GM12878 (cell line): ENCODE measurements at regions not wholly inside any gene's neighbourhood (a gene's known extent, or its start where the extent isn't known, plus 50 kb on each side); places are given as distances from the start of the nearest gene placed in this dataset.

Experiments used
- ATAC-seq: fragments of 200-7000 bp; cut with Tn5 transposase; 3 replicates; pipeline ENCODE4 v1.9.1; 2020; ENCODE audit warnings: mild to moderate bottlenecking, moderate library complexity
- BruUV-seq: library from RNA; stranded (reverse); fragments of 400-500 nt; replicated peaks from 2 replicates; lab custom pipeline; 2021; lab: Mats Ljungman, UMichigan
- CTCF ChIA-PET: fragments of 300-600 bp; sonication (Branson Sonifier 250); formaldehyde crosslinking; extraction: SDS; loops from one replicate; lab custom pipeline; 2021; ENCODE audit warnings: inconsistent platforms; lab: Yijun Ruan, JAX
- POLR2A ChIA-PET: fragments of 350-600 bp; formaldehyde crosslinking; extraction: SDS; loops from one replicate; lab custom pipeline; 2021; ENCODE audit warnings: inconsistent platforms; lab: Charles Lee
- RAD21 ChIA-PET: fragments of 300-600 bp; sonication (Branson Sonifier 250); formaldehyde crosslinking; loops from one replicate; lab custom pipeline; 2023; ENCODE audit warnings: antibody characterized with exemption; ENCODE audit not compliant: unreplicated experiment; lab: Charles Lee
- SMC1A ChIA-PET: fragments of 300-600 bp; sonication (Branson Sonifier 250); formaldehyde crosslinking; loops from one replicate; lab custom pipeline; 2023; ENCODE audit not compliant: unreplicated experiment, uncharacterized antibody; lab: Charles Lee
- DNase-seq: peaks from one replicate; pipeline ENCODE4 v3.0.0-alpha.2; 2011; ENCODE audit warnings: low read depth, low spot score
- FAIRE-seq: peaks from 3 replicates; lab custom pipeline; 2011; peaks lifted over from hg19 to GRCh38; lab: Jason Lieb, UNC
- H2AFZ ChIP-seq: 2 replicates; pipeline ENCODE4 v1.6.0; 2011; ENCODE audit warnings: low read depth, low read length, control low read depth; ENCODE audit not compliant: control insufficient read depth
- H3K27ac ChIP-seq: 2 replicates; pipeline ENCODE4 v1.5.1; 2011; ENCODE audit warnings: control low read depth; ENCODE audit not compliant: control insufficient read depth, insufficient read depth
- H3K27me3 ChIP-seq, 2 experiments: replicated peaks in 1 of 2; 2 replicates each; pipeline versions ENCODE4 v1.6.0 to v1.6.1; 2011; ENCODE audit warnings: low read length in 1 of 2; ENCODE audit not compliant: control insufficient read depth in 2 of 2, insufficient read depth in 2 of 2
- H3K36me3 ChIP-seq, 2 experiments: 2 replicates each; pipeline ENCODE4 v1.5.1; 2011; ENCODE audit warnings: low read length in 1 of 2; ENCODE audit not compliant: control insufficient read depth in 2 of 2, insufficient read depth in 2 of 2
- H3K4me1 ChIP-seq: 2 replicates; pipeline ENCODE4 v1.6.1; 2011; ENCODE audit warnings: mild to moderate bottlenecking, low read length, moderate library complexity, mixed read lengths; ENCODE audit not compliant: control insufficient read depth, insufficient read depth
- H3K4me2 ChIP-seq: 2 replicates; pipeline ENCODE4 v1.6.0; 2011; ENCODE audit warnings: control low read depth; ENCODE audit not compliant: control insufficient read depth, insufficient read depth
- H3K4me3 ChIP-seq: fragments of 200-600 bp; sonication (generic); 2 replicates; pipeline ENCODE4 v1.5.1; 2016
- H3K79me2 ChIP-seq: 2 replicates; pipeline ENCODE4 v1.6.0; 2011; ENCODE audit warnings: low read length; ENCODE audit not compliant: control insufficient read depth, insufficient read depth
- H3K9ac ChIP-seq: 2 replicates; pipeline ENCODE4 v1.8.0; 2011; ENCODE audit warnings: low read length, control low read depth, mixed read lengths; ENCODE audit not compliant: control insufficient read depth, insufficient read depth
- H3K9me3 ChIP-seq: replicated peaks from 3 replicates; pipeline ENCODE4 v1.5.1; 2011; ENCODE audit warnings: mild to moderate bottlenecking, low read length; ENCODE audit not compliant: control insufficient read depth, insufficient read depth
- H4K20me1 ChIP-seq: 2 replicates; pipeline ENCODE4 v1.6.0; 2011; ENCODE audit not compliant: control insufficient read depth, insufficient read depth
- ATF7 ChIP-seq: fragments of 450-650 bp; IDR thresholded peaks from 2 replicates; pipeline ENCODE4 v1.6.1; 2016; ENCODE audit warnings: low read depth, mild to moderate bottlenecking
- BHLHE40 ChIP-seq, 2 experiments: fragments of 450-650 bp in 1 of 2; IDR thresholded peaks; 2 replicates each; pipeline ENCODE4 v1.6.1; 2011 to 2017; ENCODE audit warnings: low read depth in 2 of 2, borderline replicate concordance in 1 of 2, improper control_type of control experiment in 1 of 2, low read length in 1 of 2, mild to moderate bottlenecking in 1 of 2
- FOS ChIP-seq: IDR thresholded peaks from 3 replicates; pipeline ENCODE4 v1.6.1; 2011; ENCODE audit warnings: borderline replicate concordance; ENCODE audit not compliant: insufficient read length; ENCODE audit errors: extremely low read depth
- GABPA ChIP-seq: IDR thresholded peaks from 2 replicates; pipeline ENCODE4 v1.6.1; 2014; ENCODE audit warnings: antibody characterized with exemption, low read depth, mild to moderate bottlenecking, inconsistent platforms
- KDM1A ChIP-seq: fragments of 200-600 bp; sonication (generic); IDR thresholded peaks from 2 replicates; pipeline ENCODE4 v1.6.1; 2016; ENCODE audit warnings: borderline replicate concordance
- MEF2A ChIP-seq: IDR thresholded peaks from 2 replicates; pipeline ENCODE4 v1.6.1; 2011; ENCODE audit warnings: low read depth, mild to moderate bottlenecking, low read length, moderate library complexity; ENCODE audit not compliant: insufficient read depth
- NFYA ChIP-seq: IDR thresholded peaks from 2 replicates; pipeline ENCODE4 v1.6.1; 2011; ENCODE audit warnings: low read depth, mild to moderate bottlenecking, low read length, improper control_type of control experiment, borderline replicate concordance
- PAX8 ChIP-seq: fragments of 450-650 bp; IDR thresholded peaks from 2 replicates; pipeline ENCODE4 v1.6.1; 2017; ENCODE audit warnings: mild to moderate bottlenecking, moderate library complexity
- PML ChIP-seq: IDR thresholded peaks from 2 replicates; pipeline ENCODE4 v1.6.1; 2012; ENCODE audit warnings: low read length, inconsistent platforms
- RAD51 ChIP-seq: fragments of 450-650 bp; IDR thresholded peaks from 2 replicates; pipeline ENCODE4 v1.6.1; 2016; ENCODE audit warnings: moderate library complexity, mild to moderate bottlenecking, inconsistent platforms
- RFX5 ChIP-seq: IDR thresholded peaks from 2 replicates; pipeline ENCODE4 v1.6.1; 2011; ENCODE audit warnings: low read depth, low read length, improper control_type of control experiment
- RUNX3 ChIP-seq: IDR thresholded peaks from 2 replicates; pipeline ENCODE4 v1.6.1; 2012; ENCODE audit warnings: low read length, inconsistent platforms
- SMARCA5 ChIP-seq: fragments of 450-650 bp; IDR thresholded peaks from 2 replicates; pipeline ENCODE4 v1.6.1; 2017; ENCODE audit warnings: mild to moderate bottlenecking
- TBL1XR1 ChIP-seq: IDR thresholded peaks from 2 replicates; pipeline ENCODE4 v1.6.1; 2012; ENCODE audit warnings: low read depth, low read length, improper control_type of control experiment
- ZBED1 ChIP-seq: IDR thresholded peaks from 2 replicates; pipeline ENCODE4 v1.6.1; 2016; ENCODE audit warnings: borderline replicate concordance
- WGBS: methylation state at CpG from one replicate; pipeline ENCODE4 v1.1.6; 2016; ENCODE audit warnings: low lambda C conversion rate; ENCODE audit not compliant: insufficient replicate concordance, insufficient coverage; ENCODE audit errors: missing lambda C conversion rate; 5-methylcytosine and 5-hydroxymethylcytosine counted together
- in situ Hi-C: fragments of 300-500 bp; cut with MboI; formaldehyde crosslinking; loops from 9 replicates; pipeline ENCODE4 v1.14.3; 2018; ENCODE audit warnings: mixed read lengths
- intact Hi-C: fragments of 100-400 bp; cut with micrococcal nuclease; formaldehyde crosslinking; loops from one replicate; pipeline ENCODE4 v1.14.2; 2022; ENCODE audit not compliant: unreplicated experiment
- TF ChIP-seq, protein P1 (sequence below): IDR thresholded peaks from 2 replicates; pipeline ENCODE4 v1.6.1; 2011; ENCODE audit warnings: borderline replicate concordance, low read depth, mild to moderate bottlenecking, moderate library complexity, mixed read lengths, low read length; ENCODE audit not compliant: insufficient read depth; ENCODE audit errors: extremely low read length
- TF ChIP-seq, protein P2 (sequence below): fragments of 450-650 bp; IDR thresholded peaks from 2 replicates; pipeline ENCODE4 v1.6.1; 2016; ENCODE audit warnings: mild to moderate bottlenecking, moderate library complexity, borderline replicate concordance

- no TSS peak for BruUV-seq
- Histone ChIP-seq H3K27ac (no peak overlapping the region), H3K4me3 (no peak overlapping the region), H2AFZ (no peak overlapping the region), H3K27me3 (no peaks in the 10 kb centered on the region), H3K9ac (no peak overlapping the region), H3K79me2 (no peaks in the 10 kb centered on the region), H3K4me1 (no peaks in the 10 kb centered on the region), H3K36me3 (no peaks in the 10 kb centered on the region), H4K20me1 (no peaks in the 10 kb centered on the region), H3K9me3 (no peaks in the 10 kb centered on the region), H3K4me2 (no peak overlapping the region)
- ATAC-seq (no peak), FAIRE-seq (no peak), DNase-seq (no peak)
- intact Hi-C loops (no loop called here), in situ Hi-C loops (no loop called here)
- TF ChIP-seq BHLHE40 (IDR thresholded peaks at IDR 0.05; ENCODE audit: borderline replicate concordance in 1 of 2, low read depth in 2 of 2, low read length in 1 of 2) (no peak), ATF7 (no peak), RAD51 (no peak), MEF2A (no peak), TBL1XR1 (no peak), RFX5 (no peak), KDM1A (no peak), PML (no peak), NFYA (no peak), RUNX3 (no peak), GABPA (no peak), SMARCA5 (no peak), ZBED1 (no peak), FOS (no peak), PAX8 (no peak)
- TF ChIP-seq, protein P1, sequence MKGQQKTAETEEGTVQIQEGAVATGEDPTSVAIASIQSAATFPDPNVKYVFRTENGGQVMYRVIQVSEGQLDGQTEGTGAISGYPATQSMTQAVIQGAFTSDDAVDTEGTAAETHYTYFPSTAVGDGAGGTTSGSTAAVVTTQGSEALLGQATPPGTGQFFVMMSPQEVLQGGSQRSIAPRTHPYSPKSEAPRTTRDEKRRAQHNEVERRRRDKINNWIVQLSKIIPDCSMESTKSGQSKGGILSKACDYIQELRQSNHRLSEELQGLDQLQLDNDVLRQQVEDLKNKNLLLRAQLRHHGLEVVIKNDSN, result no peak
- TF ChIP-seq, protein P2, sequence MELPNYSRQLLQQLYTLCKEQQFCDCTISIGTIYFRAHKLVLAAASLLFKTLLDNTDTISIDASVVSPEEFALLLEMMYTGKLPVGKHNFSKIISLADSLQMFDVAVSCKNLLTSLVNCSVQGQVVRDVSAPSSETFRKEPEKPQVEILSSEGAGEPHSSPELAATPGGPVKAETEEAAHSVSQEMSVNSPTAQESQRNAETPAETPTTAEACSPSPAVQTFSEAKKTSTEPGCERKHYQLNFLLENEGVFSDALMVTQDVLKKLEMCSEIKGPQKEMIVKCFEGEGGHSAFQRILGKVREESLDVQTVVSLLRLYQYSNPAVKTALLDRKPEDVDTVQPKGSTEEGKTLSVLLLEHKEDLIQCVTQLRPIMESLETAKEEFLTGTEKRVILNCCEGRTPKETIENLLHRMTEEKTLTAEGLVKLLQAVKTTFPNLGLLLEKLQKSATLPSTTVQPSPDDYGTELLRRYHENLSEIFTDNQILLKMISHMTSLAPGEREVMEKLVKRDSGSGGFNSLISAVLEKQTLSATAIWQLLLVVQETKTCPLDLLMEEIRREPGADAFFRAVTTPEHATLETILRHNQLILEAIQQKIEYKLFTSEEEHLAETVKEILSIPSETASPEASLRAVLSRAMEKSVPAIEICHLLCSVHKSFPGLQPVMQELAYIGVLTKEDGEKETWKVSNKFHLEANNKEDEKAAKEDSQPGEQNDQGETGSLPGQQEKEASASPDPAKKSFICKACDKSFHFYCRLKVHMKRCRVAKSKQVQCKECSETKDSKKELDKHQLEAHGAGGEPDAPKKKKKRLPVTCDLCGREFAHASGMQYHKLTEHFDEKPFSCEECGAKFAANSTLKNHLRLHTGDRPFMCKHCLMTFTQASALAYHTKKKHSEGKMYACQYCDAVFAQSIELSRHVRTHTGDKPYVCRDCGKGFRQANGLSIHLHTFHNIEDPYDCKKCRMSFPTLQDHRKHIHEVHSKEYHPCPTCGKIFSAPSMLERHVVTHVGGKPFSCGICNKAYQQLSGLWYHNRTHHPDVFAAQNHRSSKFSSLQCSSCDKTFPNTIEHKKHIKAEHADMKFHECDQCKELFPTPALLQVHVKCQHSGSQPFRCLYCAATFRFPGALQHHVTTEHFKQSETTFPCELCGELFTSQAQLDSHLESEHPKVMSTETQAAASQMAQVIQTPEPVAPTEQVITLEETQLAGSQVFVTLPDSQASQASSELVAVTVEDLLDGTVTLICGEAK, result no peak
- ChIA-PET POLR2A (no interaction called here), RAD21 (no interaction called here), SMC1A (no interaction called here), CTCF (interaction anchor here (0.6 to 1.3 kb wide), 2 partner anchors 15 to 149 kb away, joined by 3 to 7 read pairs; no protein-coding TSS in a partner anchor)
- 52% methylated on average over 13 of the region's 13 CpGs for WGBS
Observed at GRCh38 chr15:39340903-39341645, 239.8 kb upstream of the THBS1 start.
